Keratinocyte (primary cell): ENCODE measurements at regions not wholly inside any gene's neighbourhood (a gene's known extent, or its start where the extent isn't known, plus 50 kb on each side); places are given as distances from the start of the nearest gene placed in this dataset.

ENCODE experiments used
- DNase-seq: peaks from one replicate; pipeline ENCODE4 v3.0.0-alpha.2; 2011; ENCODE audit warnings: low read depth, missing footprints, low spot score
- FAIRE-seq: peaks from 2 replicates; lab custom pipeline; 2011; peaks lifted over from hg19 to GRCh38; lab: Jason Lieb, UNC
- H2AFZ ChIP-seq: 2 replicates; pipeline ENCODE4 v1.6.0; 2012; ENCODE audit warnings: low read length, control low read depth, inconsistent platforms; ENCODE audit not compliant: control insufficient read depth
- H3K27ac ChIP-seq: 2 replicates; pipeline ENCODE4 v1.5.1; 2011; ENCODE audit warnings: low read length; ENCODE audit not compliant: control insufficient read depth, insufficient read depth
- H3K27me3 ChIP-seq: 3 replicates; pipeline ENCODE4 v1.6.0; 2011; ENCODE audit warnings: low read length; ENCODE audit not compliant: control insufficient read depth, insufficient read depth; ENCODE audit errors: extremely low read depth
- H3K36me3 ChIP-seq, 2 experiments: 2 replicates in 1 of 2; 3 replicates in 1 of 2; pipeline ENCODE4 v1.5.1; 2011; ENCODE audit warnings: low read length in 2 of 2, mild to moderate bottlenecking in 1 of 2; ENCODE audit not compliant: control insufficient read depth in 2 of 2, insufficient read depth in 2 of 2; ENCODE audit errors: extremely low read depth in 1 of 2
- H3K4me1 ChIP-seq: 3 replicates; pipeline ENCODE4 v1.5.1; 2011; ENCODE audit warnings: low read length; ENCODE audit not compliant: control insufficient read depth, insufficient read depth; ENCODE audit errors: extremely low read depth
- H3K4me2 ChIP-seq: 3 replicates; pipeline ENCODE4 v1.6.0; 2011; ENCODE audit warnings: low read depth, low read length; ENCODE audit not compliant: control insufficient read depth, insufficient read depth; ENCODE audit errors: extremely low read depth
- H3K4me3 ChIP-seq, 3 experiments: fragments of 200-600 bp in 1 of 3; sonication (generic) in 1 of 3; 2 replicates in 2 of 3; 3 replicates in 1 of 3; pipeline ENCODE4 v1.5.1; 2011 to 2016; ENCODE audit warnings: low read length in 3 of 3, mild to moderate bottlenecking in 3 of 3, control low read depth in 2 of 3, inconsistent platforms in 1 of 3, low read depth in 1 of 3, mixed read lengths in 1 of 3, mixed run types in 1 of 3, moderate library complexity in 1 of 3; ENCODE audit not compliant: control insufficient read depth in 2 of 3, insufficient read depth in 2 of 3; ENCODE audit errors: extremely low read depth in 1 of 3
- H3K79me2 ChIP-seq: 2 replicates; pipeline ENCODE4 v1.6.0; 2012; ENCODE audit warnings: low read length; ENCODE audit not compliant: control insufficient read depth, insufficient read depth
- H3K9ac ChIP-seq: 3 replicates; pipeline ENCODE4 v1.6.0; 2011; ENCODE audit warnings: low read length; ENCODE audit not compliant: control insufficient read depth, insufficient read depth; ENCODE audit errors: extremely low read depth
- H3K9me1 ChIP-seq: 3 replicates; pipeline ENCODE4 v1.6.0; 2011; ENCODE audit warnings: low read length; ENCODE audit not compliant: control insufficient read depth, insufficient read depth; ENCODE audit errors: extremely low read depth
- H3K9me3 ChIP-seq: 2 replicates; pipeline ENCODE4 v1.5.1; 2012; ENCODE audit warnings: low read depth, low read length; ENCODE audit not compliant: control insufficient read depth
- H4K20me1 ChIP-seq: 3 replicates; pipeline ENCODE4 v1.6.0; 2011; ENCODE audit warnings: low read length; ENCODE audit not compliant: control insufficient read depth, insufficient read depth; ENCODE audit errors: extremely low read depth
- CTCF ChIP-seq, 3 experiments: IDR thresholded peaks in 1 of 3; conservative IDR thresholded peaks in 1 of 3; optimal IDR thresholded peaks in 1 of 3; 2 replicates in 2 of 3; 3 replicates in 1 of 3; pipeline versions ENCODE3 to v1.5.1; 2011; ENCODE audit warnings: low read length in 3 of 3, mild to moderate bottlenecking in 3 of 3, moderate library complexity in 2 of 3, control low read depth in 1 of 3, inconsistent platforms in 1 of 3; ENCODE audit not compliant: insufficient read depth in 2 of 3; ENCODE audit errors: extremely low read depth in 1 of 3
- EZH2 ChIP-seq: IDR thresholded peaks from one replicate; pipeline ENCODE4 v1.6.1; 2012; ENCODE audit warnings: inconsistent platforms, mild to moderate bottlenecking, low read length, moderate library complexity
- dilution Hi-C: fragments of 300-500 bp; cut with MboI; formaldehyde crosslinking; loops from one replicate; pipeline ENCODE4 v1.7.0; 2020; ENCODE audit warnings: low sequenced_read_pairs; ENCODE audit not compliant: extremely low pct_ligation_motif_present

DNA sequence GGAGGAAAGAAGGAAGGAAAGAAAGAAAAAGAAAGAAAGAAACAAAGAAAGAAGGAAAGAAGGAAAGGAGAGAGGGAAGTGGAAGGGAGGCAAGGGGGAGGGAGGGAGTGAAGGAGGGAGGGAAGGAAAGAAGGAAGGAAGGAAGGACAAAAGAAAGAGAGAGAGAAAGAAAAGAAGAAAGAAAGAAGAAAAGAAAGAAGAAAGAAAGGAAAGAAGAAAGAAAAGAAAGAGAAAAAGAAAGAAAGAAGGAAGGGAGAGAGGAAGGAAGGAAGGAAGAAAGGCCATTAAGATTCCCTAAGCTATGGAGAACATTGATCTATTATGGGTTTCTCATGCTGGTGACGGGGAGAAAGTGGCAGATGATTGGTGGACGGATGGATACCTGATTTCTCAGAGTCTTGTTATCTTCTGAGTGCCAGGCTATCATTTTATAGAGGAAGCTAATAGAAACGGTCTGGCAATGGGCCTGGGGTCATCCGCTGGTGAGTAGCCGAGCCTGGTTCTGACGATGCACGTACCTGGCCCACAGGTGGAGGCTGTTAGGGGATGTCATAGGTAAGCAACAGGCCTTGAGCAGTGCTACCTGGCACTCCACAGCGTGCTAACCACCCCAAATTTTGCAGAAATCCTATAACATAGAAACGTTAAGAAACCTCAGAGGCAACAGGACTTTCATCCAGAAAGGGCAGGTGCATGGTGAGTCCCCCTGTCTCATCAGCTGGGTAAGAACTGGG is 142.9 kb downstream of the SHOX start:
- dilution Hi-C loops: no loop called here
- no peak overlapping the region for H3K4me2 ChIP-seq
- no peaks in the 10 kb centered on the region for H3K4me1 ChIP-seq
- H3K27me3 ChIP-seq: no peaks in the 10 kb centered on the region
- H3K9ac ChIP-seq: no peak overlapping the region
- no peaks in the 10 kb centered on the region for H3K79me2 ChIP-seq
- H2AFZ ChIP-seq: no peak overlapping the region
- FAIRE-seq (no peak), DNase-seq (no peak)
- no peaks in the 10 kb centered on the region for H3K9me1 ChIP-seq
- H3K4me3 ChIP-seq: no peak overlapping the region
- no peaks in the 10 kb centered on the region for H3K36me3 ChIP-seq
- no peak overlapping the region for H3K27ac ChIP-seq
- peaks cover 10% of the 10 kb centered on the region for H3K9me3 ChIP-seq
- TF ChIP-seq EZH2 (no peak), CTCF (optimal IDR thresholded peaks at IDR 0.05 in 1 of 3, IDR thresholded peaks at IDR 0.05 in 1 of 3, conservative IDR thresholded peaks at IDR 0.05 in 1 of 3; ENCODE audit: extremely low read depth in 1 of 3, insufficient read depth in 2 of 3, low read length in 3 of 3) (no peak)
- H4K20me1 ChIP-seq: no peaks in the 10 kb centered on the region

DNA sequence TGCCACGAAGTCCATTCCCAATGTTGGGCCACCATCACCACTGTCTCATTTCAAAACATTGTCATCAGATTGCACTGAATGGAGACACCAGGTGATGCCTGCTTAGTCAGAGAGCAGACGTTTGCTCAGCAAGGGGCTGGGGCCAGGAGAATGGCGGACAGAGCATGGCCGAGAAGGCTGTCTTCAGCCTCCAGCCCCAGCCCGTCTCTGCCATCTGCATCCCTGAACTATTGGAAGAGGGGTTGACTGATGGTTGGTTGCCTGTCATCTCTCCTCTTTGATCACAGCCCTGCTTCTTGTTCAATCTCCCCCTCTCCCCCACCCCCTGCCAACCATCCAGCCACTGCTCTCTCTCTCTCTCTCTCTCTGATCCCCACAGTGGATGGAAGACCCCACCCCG is 140.9 kb downstream of the SHOX start:
- no peaks in the 10 kb centered on the region for H3K36me3 ChIP-seq
- H3K9me1 ChIP-seq: no peaks in the 10 kb centered on the region
- no peaks in the 10 kb centered on the region for H3K79me2 ChIP-seq
- H4K20me1 ChIP-seq: no peaks in the 10 kb centered on the region
- peaks cover 20% of the 10 kb centered on the region for H3K9me3 ChIP-seq
- no peak overlapping the region for H3K9ac ChIP-seq
- H3K27me3 ChIP-seq: no peaks in the 10 kb centered on the region
- no peak overlapping the region for H3K4me3 ChIP-seq
- DNase-seq (no peak), FAIRE-seq (no peak)
- TF ChIP-seq CTCF (optimal IDR thresholded peaks at IDR 0.05 in 1 of 3, IDR thresholded peaks at IDR 0.05 in 1 of 3, conservative IDR thresholded peaks at IDR 0.05 in 1 of 3; ENCODE audit: extremely low read depth in 1 of 3, insufficient read depth in 2 of 3, low read length in 3 of 3): no peak
- no peak for TF ChIP-seq EZH2
- no peak overlapping the region for H3K27ac ChIP-seq
- no peak overlapping the region for H2AFZ ChIP-seq
- no peak overlapping the region for H3K4me2 ChIP-seq
- dilution Hi-C loops: no loop called here
- no peaks in the 10 kb centered on the region for H3K4me1 ChIP-seq
